Keratinocyte (primary cell): ENCODE measurements at regions not wholly inside any gene's neighbourhood (a gene's known extent, or its start where the extent isn't known, plus 50 kb on each side); places are given as distances from the start of the nearest gene placed in this dataset.

ENCODE experiments used
- EZH2 ChIP-seq: IDR thresholded peaks from one replicate; pipeline ENCODE4 v1.6.1; 2012; ENCODE audit warnings: inconsistent platforms, mild to moderate bottlenecking, low read length, moderate library complexity
- TF ChIP-seq, protein P1 (sequence below), 3 experiments: IDR thresholded peaks in 1 of 3; conservative IDR thresholded peaks in 1 of 3; optimal IDR thresholded peaks in 1 of 3; 2 replicates in 2 of 3; 3 replicates in 1 of 3; pipeline versions ENCODE3 to v1.5.1; 2011; ENCODE audit warnings: low read length in 3 of 3, mild to moderate bottlenecking in 3 of 3, moderate library complexity in 2 of 3, control low read depth in 1 of 3, inconsistent platforms in 1 of 3; ENCODE audit not compliant: insufficient read depth in 2 of 3; ENCODE audit errors: extremely low read depth in 1 of 3

DNA sequence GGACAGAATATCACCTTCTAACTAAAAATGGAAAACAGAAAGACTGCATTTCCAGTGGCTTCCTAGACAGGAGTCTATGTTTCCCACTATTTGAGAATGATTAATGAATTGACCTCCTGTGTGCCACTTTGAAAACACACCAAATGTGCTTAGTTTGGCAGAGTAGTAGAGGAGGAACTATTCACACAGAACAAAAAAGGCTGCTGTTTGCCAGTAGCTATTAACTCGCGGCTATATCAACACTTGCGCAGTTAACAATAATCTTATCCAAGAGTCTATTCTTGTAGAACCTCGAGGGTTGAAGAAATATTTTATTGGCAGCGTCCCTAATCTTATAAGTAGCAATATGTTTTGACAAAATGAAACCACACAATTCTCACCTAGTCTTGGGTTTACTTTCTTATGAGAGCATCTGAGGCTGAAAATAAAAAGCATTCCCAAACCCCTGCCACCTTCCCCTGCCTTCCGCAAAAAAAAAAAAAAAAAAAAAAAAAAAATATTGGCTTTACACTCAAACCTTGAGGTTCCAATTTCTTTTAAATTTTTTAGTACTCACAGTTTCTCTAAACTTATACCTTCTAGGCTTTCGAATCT is 127.3 kb upstream of the FLRT2 start:
- TF ChIP-seq, protein P1, sequence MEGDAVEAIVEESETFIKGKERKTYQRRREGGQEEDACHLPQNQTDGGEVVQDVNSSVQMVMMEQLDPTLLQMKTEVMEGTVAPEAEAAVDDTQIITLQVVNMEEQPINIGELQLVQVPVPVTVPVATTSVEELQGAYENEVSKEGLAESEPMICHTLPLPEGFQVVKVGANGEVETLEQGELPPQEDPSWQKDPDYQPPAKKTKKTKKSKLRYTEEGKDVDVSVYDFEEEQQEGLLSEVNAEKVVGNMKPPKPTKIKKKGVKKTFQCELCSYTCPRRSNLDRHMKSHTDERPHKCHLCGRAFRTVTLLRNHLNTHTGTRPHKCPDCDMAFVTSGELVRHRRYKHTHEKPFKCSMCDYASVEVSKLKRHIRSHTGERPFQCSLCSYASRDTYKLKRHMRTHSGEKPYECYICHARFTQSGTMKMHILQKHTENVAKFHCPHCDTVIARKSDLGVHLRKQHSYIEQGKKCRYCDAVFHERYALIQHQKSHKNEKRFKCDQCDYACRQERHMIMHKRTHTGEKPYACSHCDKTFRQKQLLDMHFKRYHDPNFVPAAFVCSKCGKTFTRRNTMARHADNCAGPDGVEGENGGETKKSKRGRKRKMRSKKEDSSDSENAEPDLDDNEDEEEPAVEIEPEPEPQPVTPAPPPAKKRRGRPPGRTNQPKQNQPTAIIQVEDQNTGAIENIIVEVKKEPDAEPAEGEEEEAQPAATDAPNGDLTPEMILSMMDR (optimal IDR thresholded peaks at IDR 0.05 in 1 of 3, IDR thresholded peaks at IDR 0.05 in 1 of 3, conservative IDR thresholded peaks at IDR 0.05 in 1 of 3; ENCODE audit: extremely low read depth in 1 of 3, insufficient read depth in 2 of 3, low read length in 3 of 3): no peak
- no peak for TF ChIP-seq EZH2
